SK-N-SH treated with all-trans-retinoic acid at 6 μM for 48 hours (cell line): ENCODE measurements at regions not wholly inside any gene's neighbourhood (a gene's known extent, or its start where the extent isn't known, plus 50 kb on each side); places are given as distances from the start of the nearest gene placed in this dataset.

Experiments used
- ATAC-seq: fragments of 200-7000 bp; cut with Tn5 transposase; 3 replicates; pipeline ENCODE4 v1.9.1; 2020; ENCODE audit warnings: mild to moderate bottlenecking, moderate library complexity
- ARNTL ChIP-seq: fragments of 450-650 bp; formaldehyde crosslinking; IDR thresholded peaks from 2 replicates; pipeline ENCODE4 v1.5.0; 2020; ENCODE audit warnings: low read depth, mild to moderate bottlenecking, moderate library complexity, borderline replicate concordance
- BACH2 ChIP-seq: fragments of 250-450 bp; sonication (Bioruptor Pico); IDR thresholded peaks from 2 replicates; pipeline ENCODE4 v1.9.0; 2021; ENCODE audit warnings: mild to moderate bottlenecking, borderline replicate concordance
- CSDC2 ChIP-seq: fragments of 250-450 bp; sonication (Bioruptor Pico); IDR thresholded peaks from 2 replicates; pipeline ENCODE4 v1.5.0; 2020; ENCODE audit warnings: mild to moderate bottlenecking, moderate library complexity
- ESRRG ChIP-seq: fragments of 250-450 bp; sonication (Bioruptor Pico); IDR thresholded peaks from 2 replicates; pipeline ENCODE4 v1.6.1; 2021; ENCODE audit warnings: mild to moderate bottlenecking
- GLIS3 ChIP-seq: fragments of 250-450 bp; sonication (Bioruptor Pico); IDR thresholded peaks from 2 replicates; pipeline ENCODE4 v1.5.0; 2020; ENCODE audit warnings: mild to moderate bottlenecking, moderate library complexity
- ISL1 ChIP-seq: fragments of 250-450 bp; sonication (Bioruptor Pico); IDR thresholded peaks from 2 replicates; pipeline ENCODE4 v2.1.2; 2022; ENCODE audit warnings: mild to moderate bottlenecking, moderate library complexity
- OSR1 ChIP-seq: fragments of 250-450 bp; sonication (Bioruptor Pico); IDR thresholded peaks from 2 replicates; pipeline ENCODE4 v1.8.0; 2022; ENCODE audit warnings: moderate library complexity, mild to moderate bottlenecking, inconsistent platforms
- PPARA ChIP-seq: fragments of 250-450 bp; sonication (Bioruptor Pico); IDR thresholded peaks from 2 replicates; pipeline ENCODE4 v1.5.0; 2020; ENCODE audit warnings: mild to moderate bottlenecking, borderline replicate concordance
- RARB ChIP-seq: fragments of 250-450 bp; sonication (Bioruptor Pico); IDR thresholded peaks from 2 replicates; pipeline ENCODE4 v1.8.0; 2021; ENCODE audit warnings: mild to moderate bottlenecking, moderate library complexity
- SNAI2 ChIP-seq: fragments of 250-450 bp; sonication (Bioruptor Pico); IDR thresholded peaks from 2 replicates; pipeline ENCODE4 v1.5.0; 2020; ENCODE audit warnings: mild to moderate bottlenecking, moderate library complexity
- TCF4 ChIP-seq: fragments of 250-450 bp; sonication (Bioruptor Pico); IDR thresholded peaks from 2 replicates; pipeline ENCODE4 v1.8.0; 2021; ENCODE audit warnings: mild to moderate bottlenecking, moderate library complexity, borderline replicate concordance
- TOX ChIP-seq: fragments of 250-450 bp; sonication (Bioruptor Pico); IDR thresholded peaks from 2 replicates; pipeline ENCODE4 v1.8.0; 2021; ENCODE audit warnings: mild to moderate bottlenecking, moderate library complexity, borderline replicate concordance
- ZC3H10 ChIP-seq: fragments of 250-450 bp; sonication (Bioruptor Pico); IDR thresholded peaks from 2 replicates; pipeline ENCODE4 v1.5.1; 2021; ENCODE audit warnings: mild to moderate bottlenecking, moderate library complexity
- ZFP3 ChIP-seq: fragments of 250-450 bp; sonication (Bioruptor Pico); IDR thresholded peaks from 2 replicates; pipeline ENCODE4 v1.5.0; 2020; ENCODE audit warnings: mild to moderate bottlenecking, moderate library complexity
- ZFP30 ChIP-seq: fragments of 450-650 bp; formaldehyde crosslinking; IDR thresholded peaks from 2 replicates; pipeline ENCODE4 v1.5.0; 2022; ENCODE audit warnings: mild to moderate bottlenecking, moderate library complexity
- ZNF565 ChIP-seq: fragments of 450-650 bp; formaldehyde crosslinking; conservative IDR thresholded peaks from 2 replicates; pipeline ENCODE4 v1.5.0; 2020; ENCODE audit warnings: low read depth, mild to moderate bottlenecking, moderate library complexity
- ZNF70 ChIP-seq: fragments of 450-650 bp; formaldehyde crosslinking; IDR thresholded peaks from 2 replicates; pipeline ENCODE4 v1.5.0; 2020; ENCODE audit warnings: mild to moderate bottlenecking, moderate library complexity
- ZNF8 ChIP-seq: fragments of 450-650 bp; formaldehyde crosslinking; IDR thresholded peaks from 2 replicates; pipeline ENCODE4 v1.5.0; 2020; ENCODE audit warnings: mild to moderate bottlenecking, moderate library complexity
- TF ChIP-seq, protein P1 (sequence below): fragments of 250-450 bp; sonication (Bioruptor Pico); IDR thresholded peaks from 2 replicates; pipeline ENCODE4 v1.8.0; 2021; ENCODE audit warnings: low read depth, mild to moderate bottlenecking, moderate library complexity, borderline replicate concordance
- TF ChIP-seq, protein P2 (sequence below): fragments of 250-450 bp; sonication (Bioruptor Pico); IDR thresholded peaks from 2 replicates; pipeline ENCODE4 v1.5.1; 2020; ENCODE audit warnings: low read depth, mild to moderate bottlenecking, moderate library complexity
- TF ChIP-seq, protein P3 (sequence below): fragments of 250-450 bp; sonication (Bioruptor Pico); IDR thresholded peaks from 2 replicates; pipeline ENCODE4 v1.8.0; 2020; ENCODE audit warnings: mild to moderate bottlenecking, moderate library complexity, borderline replicate concordance
- TF ChIP-seq, protein P4 (sequence below): fragments of 250-450 bp; sonication (Bioruptor Pico); IDR thresholded peaks from 2 replicates; pipeline ENCODE4 v1.5.0; 2020; ENCODE audit warnings: mild to moderate bottlenecking, moderate library complexity
- TF ChIP-seq, protein P5 (sequence below): fragments of 250-450 bp; sonication (Bioruptor Pico); IDR thresholded peaks from 2 replicates; pipeline ENCODE4 v1.5.1; 2021; ENCODE audit warnings: mild to moderate bottlenecking, moderate library complexity

DNA sequence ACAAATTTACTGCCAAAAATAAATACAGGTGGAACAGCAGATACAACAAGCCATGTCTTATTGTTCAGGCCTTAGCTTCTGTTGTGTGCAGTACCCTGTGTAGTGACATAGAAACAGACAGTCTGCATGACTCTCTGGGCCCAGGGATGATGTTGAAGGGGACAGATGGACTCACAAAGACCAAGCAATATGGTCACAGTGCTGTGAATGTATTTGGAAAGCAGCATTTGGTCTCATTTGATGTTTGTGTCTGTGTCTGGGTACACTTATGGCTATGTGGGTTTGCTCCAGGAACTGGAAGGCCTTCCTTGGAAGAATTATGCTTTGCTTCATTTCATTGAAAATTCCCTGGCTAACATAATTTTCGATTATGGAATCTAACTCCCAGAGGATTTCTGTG, 158.5 kb downstream of the CDC42EP3 start:
- TF ChIP-seq ARNTL (CRISPR knock-in tag), result no peak
- TF ChIP-seq ZFP30 (CRISPR knock-in tag), result no peak
- TF ChIP-seq ESRRG (CRISPR knock-in tag), result no peak
- TF ChIP-seq ZNF565 (CRISPR knock-in tag), result no peak
- no peak for TF ChIP-seq RARB (CRISPR knock-in tag)
- TF ChIP-seq, protein P1, sequence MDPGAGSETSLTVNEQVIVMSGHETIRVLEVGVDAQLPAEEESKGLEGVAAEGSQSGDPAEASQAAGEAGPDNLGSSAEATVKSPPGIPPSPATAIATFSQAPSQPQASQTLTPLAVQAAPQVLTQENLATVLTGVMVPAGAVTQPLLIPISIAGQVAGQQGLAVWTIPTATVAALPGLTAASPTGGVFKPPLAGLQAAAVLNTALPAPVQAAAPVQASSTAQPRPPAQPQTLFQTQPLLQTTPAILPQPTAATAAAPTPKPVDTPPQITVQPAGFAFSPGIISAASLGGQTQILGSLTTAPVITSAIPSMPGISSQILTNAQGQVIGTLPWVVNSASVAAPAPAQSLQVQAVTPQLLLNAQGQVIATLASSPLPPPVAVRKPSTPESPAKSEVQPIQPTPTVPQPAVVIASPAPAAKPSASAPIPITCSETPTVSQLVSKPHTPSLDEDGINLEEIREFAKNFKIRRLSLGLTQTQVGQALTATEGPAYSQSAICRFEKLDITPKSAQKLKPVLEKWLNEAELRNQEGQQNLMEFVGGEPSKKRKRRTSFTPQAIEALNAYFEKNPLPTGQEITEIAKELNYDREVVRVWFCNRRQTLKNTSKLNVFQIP (CRISPR knock-in tag), result no peak
- TF ChIP-seq ZNF8 (CRISPR knock-in tag), result no peak
- TF ChIP-seq ZNF70, result no peak
- no peak for TF ChIP-seq OSR1 (CRISPR knock-in tag)
- TF ChIP-seq, protein P2, sequence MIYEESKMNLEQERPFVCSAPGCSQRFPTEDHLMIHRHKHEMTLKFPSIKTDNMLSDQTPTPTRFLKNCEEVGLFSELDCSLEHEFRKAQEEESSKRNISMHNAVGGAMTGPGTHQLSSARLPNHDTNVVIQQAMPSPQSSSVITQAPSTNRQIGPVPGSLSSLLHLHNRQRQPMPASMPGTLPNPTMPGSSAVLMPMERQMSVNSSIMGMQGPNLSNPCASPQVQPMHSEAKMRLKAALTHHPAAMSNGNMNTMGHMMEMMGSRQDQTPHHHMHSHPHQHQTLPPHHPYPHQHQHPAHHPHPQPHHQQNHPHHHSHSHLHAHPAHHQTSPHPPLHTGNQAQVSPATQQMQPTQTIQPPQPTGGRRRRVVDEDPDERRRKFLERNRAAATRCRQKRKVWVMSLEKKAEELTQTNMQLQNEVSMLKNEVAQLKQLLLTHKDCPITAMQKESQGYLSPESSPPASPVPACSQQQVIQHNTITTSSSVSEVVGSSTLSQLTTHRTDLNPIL (CRISPR knock-in tag), result no peak
- TF ChIP-seq, protein P3, sequence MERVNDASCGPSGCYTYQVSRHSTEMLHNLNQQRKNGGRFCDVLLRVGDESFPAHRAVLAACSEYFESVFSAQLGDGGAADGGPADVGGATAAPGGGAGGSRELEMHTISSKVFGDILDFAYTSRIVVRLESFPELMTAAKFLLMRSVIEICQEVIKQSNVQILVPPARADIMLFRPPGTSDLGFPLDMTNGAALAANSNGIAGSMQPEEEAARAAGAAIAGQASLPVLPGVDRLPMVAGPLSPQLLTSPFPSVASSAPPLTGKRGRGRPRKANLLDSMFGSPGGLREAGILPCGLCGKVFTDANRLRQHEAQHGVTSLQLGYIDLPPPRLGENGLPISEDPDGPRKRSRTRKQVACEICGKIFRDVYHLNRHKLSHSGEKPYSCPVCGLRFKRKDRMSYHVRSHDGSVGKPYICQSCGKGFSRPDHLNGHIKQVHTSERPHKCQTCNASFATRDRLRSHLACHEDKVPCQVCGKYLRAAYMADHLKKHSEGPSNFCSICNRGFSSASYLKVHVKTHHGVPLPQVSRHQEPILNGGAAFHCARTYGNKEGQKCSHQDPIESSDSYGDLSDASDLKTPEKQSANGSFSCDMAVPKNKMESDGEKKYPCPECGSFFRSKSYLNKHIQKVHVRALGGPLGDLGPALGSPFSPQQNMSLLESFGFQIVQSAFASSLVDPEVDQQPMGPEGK, result no peak
- no peak for TF ChIP-seq TCF4 (CRISPR knock-in tag)
- no peak for TF ChIP-seq BACH2 (CRISPR knock-in tag)
- no peak for TF ChIP-seq TOX (CRISPR knock-in tag)
- no peak for TF ChIP-seq ISL1 (CRISPR knock-in tag)
- TF ChIP-seq PPARA (CRISPR knock-in tag), result no peak
- TF ChIP-seq GLIS3, result no peak
- TF ChIP-seq, protein P4, sequence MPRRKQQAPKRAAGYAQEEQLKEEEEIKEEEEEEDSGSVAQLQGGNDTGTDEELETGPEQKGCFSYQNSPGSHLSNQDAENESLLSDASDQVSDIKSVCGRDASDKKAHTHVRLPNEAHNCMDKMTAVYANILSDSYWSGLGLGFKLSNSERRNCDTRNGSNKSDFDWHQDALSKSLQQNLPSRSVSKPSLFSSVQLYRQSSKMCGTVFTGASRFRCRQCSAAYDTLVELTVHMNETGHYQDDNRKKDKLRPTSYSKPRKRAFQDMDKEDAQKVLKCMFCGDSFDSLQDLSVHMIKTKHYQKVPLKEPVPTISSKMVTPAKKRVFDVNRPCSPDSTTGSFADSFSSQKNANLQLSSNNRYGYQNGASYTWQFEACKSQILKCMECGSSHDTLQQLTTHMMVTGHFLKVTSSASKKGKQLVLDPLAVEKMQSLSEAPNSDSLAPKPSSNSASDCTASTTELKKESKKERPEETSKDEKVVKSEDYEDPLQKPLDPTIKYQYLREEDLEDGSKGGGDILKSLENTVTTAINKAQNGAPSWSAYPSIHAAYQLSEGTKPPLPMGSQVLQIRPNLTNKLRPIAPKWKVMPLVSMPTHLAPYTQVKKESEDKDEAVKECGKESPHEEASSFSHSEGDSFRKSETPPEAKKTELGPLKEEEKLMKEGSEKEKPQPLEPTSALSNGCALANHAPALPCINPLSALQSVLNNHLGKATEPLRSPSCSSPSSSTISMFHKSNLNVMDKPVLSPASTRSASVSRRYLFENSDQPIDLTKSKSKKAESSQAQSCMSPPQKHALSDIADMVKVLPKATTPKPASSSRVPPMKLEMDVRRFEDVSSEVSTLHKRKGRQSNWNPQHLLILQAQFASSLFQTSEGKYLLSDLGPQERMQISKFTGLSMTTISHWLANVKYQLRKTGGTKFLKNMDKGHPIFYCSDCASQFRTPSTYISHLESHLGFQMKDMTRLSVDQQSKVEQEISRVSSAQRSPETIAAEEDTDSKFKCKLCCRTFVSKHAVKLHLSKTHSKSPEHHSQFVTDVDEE, result no peak
- no peak for TF ChIP-seq SNAI2 (CRISPR knock-in tag)
- ATAC-seq, result no peak

DNA sequence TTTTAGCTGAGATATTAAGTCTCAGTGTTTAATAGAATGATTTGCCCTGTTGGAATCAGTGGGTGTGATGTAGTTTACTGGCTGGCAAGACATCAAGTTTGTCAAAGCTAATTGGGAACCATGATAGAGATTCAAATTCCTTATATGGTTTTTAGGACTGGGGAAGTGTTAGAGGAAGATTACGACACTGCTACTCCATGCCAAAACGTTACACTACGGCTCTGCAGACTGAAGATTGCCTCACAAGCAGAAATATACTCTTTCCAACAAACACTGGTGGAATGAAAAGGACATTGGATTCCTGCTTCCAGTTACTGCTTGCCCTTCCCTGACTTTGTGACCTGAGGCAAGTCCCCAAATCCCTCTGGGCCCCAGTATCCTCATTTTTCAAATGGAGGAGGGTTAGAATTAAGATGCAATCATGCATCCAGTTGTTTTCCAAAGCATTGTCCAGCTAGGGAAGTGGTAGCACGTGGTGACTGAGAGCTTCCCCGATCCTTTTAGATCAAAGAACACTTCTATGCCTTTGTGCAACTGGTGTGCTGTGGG, 147.6 kb downstream of the CDC42EP3 start:
- ATAC-seq, result no peak

More for the DNA sequence above, 147.6 kb downstream of the CDC42EP3 start:
- TF ChIP-seq, protein P4, result no peak
- no peak for TF ChIP-seq ZNF565 (CRISPR knock-in tag)
- TF ChIP-seq ISL1 (CRISPR knock-in tag), result no peak
- no peak for TF ChIP-seq TOX (CRISPR knock-in tag)
- TF ChIP-seq, protein P1 (CRISPR knock-in tag), result no peak
- no peak for TF ChIP-seq ESRRG (CRISPR knock-in tag)
- TF ChIP-seq ZC3H10, result no peak
- no peak for TF ChIP-seq ZFP30 (CRISPR knock-in tag)
- TF ChIP-seq CSDC2 (CRISPR knock-in tag), result no peak
- TF ChIP-seq BACH2 (CRISPR knock-in tag), result no peak
- TF ChIP-seq OSR1 (CRISPR knock-in tag), result no peak
- no peak for TF ChIP-seq ZFP3 (CRISPR knock-in tag)
- TF ChIP-seq, protein P5, sequence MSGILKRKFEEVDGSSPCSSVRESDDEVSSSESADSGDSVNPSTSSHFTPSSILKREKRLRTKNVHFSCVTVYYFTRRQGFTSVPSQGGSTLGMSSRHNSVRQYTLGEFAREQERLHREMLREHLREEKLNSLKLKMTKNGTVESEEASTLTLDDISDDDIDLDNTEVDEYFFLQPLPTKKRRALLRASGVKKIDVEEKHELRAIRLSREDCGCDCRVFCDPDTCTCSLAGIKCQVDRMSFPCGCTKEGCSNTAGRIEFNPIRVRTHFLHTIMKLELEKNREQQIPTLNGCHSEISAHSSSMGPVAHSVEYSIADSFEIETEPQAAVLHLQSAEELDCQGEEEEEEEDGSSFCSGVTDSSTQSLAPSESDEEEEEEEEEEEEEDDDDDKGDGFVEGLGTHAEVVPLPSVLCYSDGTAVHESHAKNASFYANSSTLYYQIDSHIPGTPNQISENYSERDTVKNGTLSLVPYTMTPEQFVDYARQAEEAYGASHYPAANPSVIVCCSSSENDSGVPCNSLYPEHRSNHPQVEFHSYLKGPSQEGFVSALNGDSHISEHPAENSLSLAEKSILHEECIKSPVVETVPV (CRISPR knock-in tag), result no peak
- TF ChIP-seq PPARA (CRISPR knock-in tag), result no peak
- TF ChIP-seq TCF4 (CRISPR knock-in tag), result no peak
- TF ChIP-seq GLIS3, result no peak
- no peak for TF ChIP-seq ARNTL (CRISPR knock-in tag)
- no peak for TF ChIP-seq ZNF8 (CRISPR knock-in tag)
- TF ChIP-seq RARB (CRISPR knock-in tag), result no peak
- TF ChIP-seq ZNF70, result no peak
